ENCODE measurements at regions not wholly inside any gene's neighbourhood (a gene's known extent, or its start where the extent isn't known, plus 50 kb on each side); places are given as distances from the start of the nearest gene placed in this dataset.
"Not testable (repeated sequence)": the region's sequence is repeated elsewhere in the genome, so short reads cannot be mapped to it uniquely, and the experiment has no call there.

GRCh38 chr9:24970780-24971179, 425.1 kb upstream of the IZUMO3 start:
- not testable (repeated sequence) for TF ChIP-seq CTCF, POLR2A (IDR thresholded peaks at IDR 0.05)
